IMR-90 (cell line): ENCODE measurements at regions not wholly inside any gene's neighbourhood (a gene's known extent, or its start where the extent isn't known, plus 50 kb on each side); places are given as distances from the start of the nearest gene placed in this dataset.

Source experiments
- ATAC-seq: fragments of 200-7000 bp; cut with Tn5 transposase; 2 replicates; pipeline ENCODE4 v1.9.1; 2020; ENCODE audit warnings: low read depth, mild to moderate bottlenecking, moderate library complexity
- BruUV-seq: library from RNA; stranded (reverse); fragments of 400-500 nt; replicated peaks from 2 replicates; lab custom pipeline; 2021; lab: Mats Ljungman, UMichigan
- CTCF ChIA-PET: fragments of 300-600 bp; formaldehyde crosslinking; extraction: SDS; loops from one replicate; lab custom pipeline; 2021; ENCODE audit warnings: antibody characterized with exemption; lab: Yijun Ruan, JAX
- POLR2A ChIA-PET: fragments of 300-600 bp; sonication (Branson Sonifier 250); formaldehyde crosslinking; loops from one replicate; lab custom pipeline; 2022; ENCODE audit warnings: antibody characterized with exemption; ENCODE audit not compliant: unreplicated experiment; lab: Charles Lee
- DNase-seq: peaks from one replicate; pipeline ENCODE4 v3.0.0; 2013
- H2AFZ ChIP-seq: replicated peaks from 2 replicates; pipeline ENCODE3; 2013; ENCODE audit warnings: low read length, mild to moderate bottlenecking; ENCODE audit not compliant: poor library complexity
- H2AK5ac ChIP-seq: 2 replicates; pipeline ENCODE4 v1.6.1; 2013; ENCODE audit warnings: low read depth, low read length, inconsistent platforms
- H2AK9ac ChIP-seq: replicated peaks from 2 replicates; pipeline ENCODE3; 2013; ENCODE audit warnings: mild to moderate bottlenecking, low read depth, low read length, moderate library complexity; ENCODE audit not compliant: poor library complexity
- H2BK120ac ChIP-seq: 2 replicates; pipeline ENCODE4 v1.6.1; 2013; ENCODE audit warnings: low read depth, low read length, inconsistent platforms
- H2BK15ac ChIP-seq: 3 replicates; pipeline ENCODE4 v1.6.1; 2013; ENCODE audit warnings: low read depth, low read length, inconsistent platforms
- H2BK20ac ChIP-seq: 2 replicates; pipeline ENCODE4 v1.6.1; 2013; ENCODE audit warnings: low read depth, mild to moderate bottlenecking, inconsistent platforms, low read length, moderate library complexity
- H2BK5ac ChIP-seq: 2 replicates; pipeline ENCODE4 v1.6.1; 2013; ENCODE audit warnings: mild to moderate bottlenecking, low read depth, low read length, inconsistent platforms; ENCODE audit not compliant: poor library complexity, severe bottlenecking
- H3K14ac ChIP-seq: replicated peaks from 2 replicates; pipeline ENCODE4 v1.6.1; 2013; ENCODE audit warnings: low read depth, low read length, inconsistent platforms
- H3K18ac ChIP-seq: 2 replicates; pipeline ENCODE4 v1.6.1; 2013; ENCODE audit warnings: low read depth, low read length, control low read depth
- H3K23ac ChIP-seq: 2 replicates; pipeline ENCODE4 v1.6.1; 2013; ENCODE audit warnings: low read depth, low read length, inconsistent platforms
- H3K27ac ChIP-seq: 2 replicates; pipeline ENCODE4 v1.5.1; 2013; ENCODE audit warnings: mild to moderate bottlenecking, control low read depth, low read length; ENCODE audit not compliant: insufficient read depth
- H3K27me3 ChIP-seq: 2 replicates; pipeline ENCODE4 v1.6.1; 2013; ENCODE audit warnings: low read length; ENCODE audit not compliant: control insufficient read depth, insufficient read depth
- H3K36me3 ChIP-seq: 2 replicates; pipeline ENCODE4 v1.6.1; 2013; ENCODE audit warnings: low read length, mixed read lengths; ENCODE audit not compliant: control insufficient read depth, insufficient read depth
- H3K4ac ChIP-seq: 2 replicates; pipeline ENCODE4 v1.6.1; 2013; ENCODE audit warnings: low read depth, low read length, inconsistent platforms
- H3K4me1 ChIP-seq: 2 replicates; pipeline ENCODE4 v1.6.1; 2013; ENCODE audit warnings: low read length, mixed read lengths; ENCODE audit not compliant: control insufficient read depth, insufficient read depth
- H3K4me2 ChIP-seq: 2 replicates; pipeline ENCODE4 v1.6.1; 2013; ENCODE audit warnings: low read depth, mild to moderate bottlenecking, control low read depth, low read length, moderate library complexity
- H3K4me3 ChIP-seq: 2 replicates; pipeline ENCODE4 v1.5.1; 2013; ENCODE audit warnings: low read depth, mild to moderate bottlenecking, control low read depth, low read length, moderate library complexity; ENCODE audit not compliant: insufficient read depth
- H3K56ac ChIP-seq: 2 replicates; pipeline ENCODE4 v1.6.1; 2013; ENCODE audit warnings: low read length, inconsistent platforms; ENCODE audit not compliant: insufficient read depth; ENCODE audit errors: extremely low read depth
- H3K79me1 ChIP-seq, 2 experiments: 2 replicates each; pipeline ENCODE4 v1.6.1; 2013; ENCODE audit warnings: low read length in 2 of 2, inconsistent platforms in 1 of 2, low read depth in 1 of 2
- H3K9ac ChIP-seq: 2 replicates; pipeline ENCODE4 v1.6.1; 2013; ENCODE audit warnings: low read depth, low read length, control low read depth
- H3K9me1 ChIP-seq: 2 replicates; pipeline ENCODE4 v1.6.1; 2013; ENCODE audit warnings: low read length, inconsistent platforms; ENCODE audit not compliant: insufficient read depth
- H3K9me3 ChIP-seq: 2 replicates; pipeline ENCODE4 v1.6.1; 2013; ENCODE audit warnings: low read length; ENCODE audit not compliant: control insufficient read depth, insufficient read depth
- H4K20me1 ChIP-seq: 2 replicates; pipeline ENCODE4 v1.6.1; 2013; ENCODE audit warnings: low read length, inconsistent platforms; ENCODE audit not compliant: insufficient read depth
- H4K5ac ChIP-seq: 2 replicates; pipeline ENCODE4 v1.6.1; 2013; ENCODE audit warnings: mild to moderate bottlenecking, low read depth, low read length, control low read depth
- H4K8ac ChIP-seq, 2 experiments: 2 replicates each; pipeline ENCODE4 v1.6.1; 2013; ENCODE audit warnings: low read depth in 2 of 2, low read length in 2 of 2, control low read depth in 1 of 2, inconsistent platforms in 1 of 2
- H4K91ac ChIP-seq: 2 replicates; pipeline ENCODE4 v1.6.1; 2013; ENCODE audit warnings: low read depth, low read length, inconsistent platforms; ENCODE audit not compliant: insufficient read depth
- BHLHE40 ChIP-seq: fragments of 150-350 bp; IDR thresholded peaks from 2 replicates; pipeline ENCODE4 v1.6.1; 2016; ENCODE audit warnings: mild to moderate bottlenecking, low read depth, low read length
- CEBPB ChIP-seq: IDR thresholded peaks from 2 replicates; pipeline ENCODE4 v1.6.1; 2012; ENCODE audit warnings: low read depth, low read length, improper control_type of control experiment
- CHD1 ChIP-seq: IDR thresholded peaks from 2 replicates; pipeline ENCODE4 v1.6.1; 2012; ENCODE audit warnings: low read depth, low read length, improper control_type of control experiment
- FOS ChIP-seq: fragments of 150-350 bp; IDR thresholded peaks from 2 replicates; pipeline ENCODE4 v1.6.1; 2016; ENCODE audit warnings: low read depth, low read length
- MAFK ChIP-seq: IDR thresholded peaks from 2 replicates; pipeline ENCODE4 v1.6.1; 2012; ENCODE audit warnings: low read depth, low read length, improper control_type of control experiment
- MAZ ChIP-seq: IDR thresholded peaks from 2 replicates; pipeline ENCODE4 v1.6.1; 2012; ENCODE audit warnings: low read depth, mild to moderate bottlenecking, low read length, improper control_type of control experiment, moderate library complexity, borderline replicate concordance
- MXI1 ChIP-seq: IDR thresholded peaks from 2 replicates; pipeline ENCODE4 v1.6.1; 2012; ENCODE audit warnings: low read depth, mild to moderate bottlenecking, low read length, moderate library complexity, borderline replicate concordance
- NFE2L2 ChIP-seq: fragments of 150-350 bp; IDR thresholded peaks from 2 replicates; pipeline ENCODE4 v1.6.1; 2016; ENCODE audit warnings: low read depth, mild to moderate bottlenecking, low read length
- POLR2A ChIP-seq: IDR thresholded peaks from 2 replicates; pipeline ENCODE4 v1.6.1; 2012; ENCODE audit warnings: mild to moderate bottlenecking, low read depth, low read length
- RAD21 ChIP-seq: IDR thresholded peaks from 2 replicates; pipeline ENCODE4 v1.6.1; 2012; ENCODE audit warnings: low read length, improper control_type of control experiment
- RCOR1 ChIP-seq: IDR thresholded peaks from 2 replicates; pipeline ENCODE4 v1.6.1; 2012; ENCODE audit warnings: mild to moderate bottlenecking, low read length, improper control_type of control experiment; ENCODE audit not compliant: insufficient replicate concordance
- RFX5 ChIP-seq: IDR thresholded peaks from 2 replicates; pipeline ENCODE4 v1.8.0; 2012; ENCODE audit warnings: low read depth, mild to moderate bottlenecking, low read length, moderate library complexity
- SMC3 ChIP-seq: fragments of 150-350 bp; IDR thresholded peaks from 2 replicates; pipeline ENCODE4 v1.6.1; 2016; ENCODE audit warnings: low read depth, mild to moderate bottlenecking, antibody characterized with exemption, low read length, moderate library complexity
- whole genome bisulfite sequencing, 2 experiments: methylation state at CpG; one replicate each; pipeline versions ENCODE4 v1.1.5 to v1.1.7; 2013; ENCODE audit warnings: missing lambda C conversion rate in 2 of 2; ENCODE audit not compliant: insufficient read length in 1 of 2; ENCODE audit errors: extremely low coverage in 2 of 2; 5-methylcytosine and 5-hydroxymethylcytosine counted together
- dilution Hi-C: fragments of 300-500 bp; cut with HindIII; formaldehyde crosslinking; loops from one replicate; pipeline ENCODE4 v1.14.3; 2018; ENCODE audit warnings: low sequenced_read_pairs; ENCODE audit not compliant: unreplicated experiment
- in situ Hi-C: fragments of 300-500 bp; cut with MboI; formaldehyde crosslinking; loops from 3 replicates; pipeline ENCODE4 v1.14.3; 2019; ENCODE audit warnings: low sequenced_read_pairs, inconsistent platforms, mixed read lengths
- intact Hi-C: fragments of 100-400 bp; cut with micrococcal nuclease; formaldehyde crosslinking; loops from 2 replicates; pipeline ENCODE4 v1.10.0; 2022
- TF ChIP-seq, protein P1 (sequence below): conservative IDR thresholded peaks from 2 replicates; pipeline ENCODE4 v1.5.1; 2012; ENCODE audit warnings: mild to moderate bottlenecking, low read depth, low read length, improper control_type of control experiment
- TF ChIP-seq, protein P2 (sequence below): fragments of 150-350 bp; IDR thresholded peaks from 2 replicates; pipeline ENCODE4 v1.6.1; 2016; ENCODE audit warnings: low read depth, mild to moderate bottlenecking, low read length, moderate library complexity, borderline replicate concordance
- TF ChIP-seq, protein P3 (sequence below): fragments of 150-350 bp; IDR thresholded peaks from 2 replicates; pipeline ENCODE4 v1.6.1; 2017; ENCODE audit warnings: mild to moderate bottlenecking, antibody characterized with exemption, low read length, low read depth

DNA sequence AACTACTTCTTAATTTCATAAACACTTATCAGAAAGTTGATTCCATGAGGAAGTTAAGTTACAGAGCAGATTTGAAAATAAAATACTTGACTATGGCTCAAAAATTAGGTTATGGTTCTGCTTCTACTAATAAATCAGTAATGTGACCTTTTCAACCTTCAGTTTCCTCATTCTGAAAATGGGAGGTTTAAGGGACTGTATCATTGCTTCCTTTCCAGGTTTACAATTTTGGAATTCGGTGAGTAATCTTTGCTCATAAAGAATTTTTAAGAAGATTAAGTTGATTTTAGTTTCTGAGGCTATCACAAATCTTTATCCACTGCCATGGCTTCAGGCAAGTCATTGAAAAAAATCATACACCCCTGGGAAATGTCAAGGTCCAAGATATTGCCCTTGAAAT, 1061.2 kb downstream of the DIPK2A start:
- no peak overlapping the region for H4K91ac ChIP-seq
- no peak overlapping the region for H3K4me2 ChIP-seq
- H2AFZ ChIP-seq, result no peak overlapping the region
- DNase-seq, result peak; percentile 7
- H4K20me1 ChIP-seq, result no peaks in the 10 kb centered on the region
- no peak overlapping the region for H3K4ac ChIP-seq
- no peak overlapping the region for H3K9ac ChIP-seq
- in situ Hi-C loops, result no loop called here
- H2AK5ac ChIP-seq, result no peak overlapping the region
- no peak overlapping the region for H2AK9ac ChIP-seq
- no peak overlapping the region for H4K8ac ChIP-seq
- dilution Hi-C loops, result no loop called here
- no peak overlapping the region for H2BK5ac ChIP-seq
- TF ChIP-seq, protein P1, sequence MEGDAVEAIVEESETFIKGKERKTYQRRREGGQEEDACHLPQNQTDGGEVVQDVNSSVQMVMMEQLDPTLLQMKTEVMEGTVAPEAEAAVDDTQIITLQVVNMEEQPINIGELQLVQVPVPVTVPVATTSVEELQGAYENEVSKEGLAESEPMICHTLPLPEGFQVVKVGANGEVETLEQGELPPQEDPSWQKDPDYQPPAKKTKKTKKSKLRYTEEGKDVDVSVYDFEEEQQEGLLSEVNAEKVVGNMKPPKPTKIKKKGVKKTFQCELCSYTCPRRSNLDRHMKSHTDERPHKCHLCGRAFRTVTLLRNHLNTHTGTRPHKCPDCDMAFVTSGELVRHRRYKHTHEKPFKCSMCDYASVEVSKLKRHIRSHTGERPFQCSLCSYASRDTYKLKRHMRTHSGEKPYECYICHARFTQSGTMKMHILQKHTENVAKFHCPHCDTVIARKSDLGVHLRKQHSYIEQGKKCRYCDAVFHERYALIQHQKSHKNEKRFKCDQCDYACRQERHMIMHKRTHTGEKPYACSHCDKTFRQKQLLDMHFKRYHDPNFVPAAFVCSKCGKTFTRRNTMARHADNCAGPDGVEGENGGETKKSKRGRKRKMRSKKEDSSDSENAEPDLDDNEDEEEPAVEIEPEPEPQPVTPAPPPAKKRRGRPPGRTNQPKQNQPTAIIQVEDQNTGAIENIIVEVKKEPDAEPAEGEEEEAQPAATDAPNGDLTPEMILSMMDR, result no peak
- no peak for TF ChIP-seq FOS
- no peak for TF ChIP-seq CEBPB
- no peak for TF ChIP-seq POLR2A
- TF ChIP-seq NFE2L2, result no peak
- no peak for TF ChIP-seq BHLHE40
- no peak for TF ChIP-seq CHD1
- TF ChIP-seq, protein P2, sequence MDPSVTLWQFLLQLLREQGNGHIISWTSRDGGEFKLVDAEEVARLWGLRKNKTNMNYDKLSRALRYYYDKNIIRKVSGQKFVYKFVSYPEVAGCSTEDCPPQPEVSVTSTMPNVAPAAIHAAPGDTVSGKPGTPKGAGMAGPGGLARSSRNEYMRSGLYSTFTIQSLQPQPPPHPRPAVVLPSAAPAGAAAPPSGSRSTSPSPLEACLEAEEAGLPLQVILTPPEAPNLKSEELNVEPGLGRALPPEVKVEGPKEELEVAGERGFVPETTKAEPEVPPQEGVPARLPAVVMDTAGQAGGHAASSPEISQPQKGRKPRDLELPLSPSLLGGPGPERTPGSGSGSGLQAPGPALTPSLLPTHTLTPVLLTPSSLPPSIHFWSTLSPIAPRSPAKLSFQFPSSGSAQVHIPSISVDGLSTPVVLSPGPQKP, result no peak
- TF ChIP-seq RFX5, result no peak
- no peak for TF ChIP-seq MAZ
- no peak for TF ChIP-seq RAD21
- TF ChIP-seq RCOR1, result no peak
- no peak for TF ChIP-seq MAFK
- no peak for TF ChIP-seq SMC3
- no peak for TF ChIP-seq MXI1
- TF ChIP-seq, protein P3, sequence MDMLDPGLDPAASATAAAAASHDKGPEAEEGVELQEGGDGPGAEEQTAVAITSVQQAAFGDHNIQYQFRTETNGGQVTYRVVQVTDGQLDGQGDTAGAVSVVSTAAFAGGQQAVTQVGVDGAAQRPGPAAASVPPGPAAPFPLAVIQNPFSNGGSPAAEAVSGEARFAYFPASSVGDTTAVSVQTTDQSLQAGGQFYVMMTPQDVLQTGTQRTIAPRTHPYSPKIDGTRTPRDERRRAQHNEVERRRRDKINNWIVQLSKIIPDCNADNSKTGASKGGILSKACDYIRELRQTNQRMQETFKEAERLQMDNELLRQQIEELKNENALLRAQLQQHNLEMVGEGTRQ, result no peak
- no TSS peak for BruUV-seq
- no peaks in the 10 kb centered on the region for H3K4me1 ChIP-seq
- no peak overlapping the region for H3K23ac ChIP-seq
- H3K79me1 ChIP-seq, result no peaks in the 10 kb centered on the region
- intact Hi-C loops, result no loop called here
- H3K18ac ChIP-seq, result no peak overlapping the region
- H2BK15ac ChIP-seq, result no peak overlapping the region
- no CpG with 5 or more reads among the region's 1 CpG for WGBS, 2 experiments
- no peak overlapping the region for H3K14ac ChIP-seq
- no peaks in the 10 kb centered on the region for H3K9me3 ChIP-seq
- no peaks in the 10 kb centered on the region for H3K36me3 ChIP-seq
- no peak overlapping the region for H2BK120ac ChIP-seq
- no peaks in the 10 kb centered on the region for H3K9me1 ChIP-seq
- H2BK20ac ChIP-seq, result no peak overlapping the region
- POLR2A ChIA-PET, result no interaction called here
- ATAC-seq, result no peak
- no peak overlapping the region for H4K5ac ChIP-seq
- H3K4me3 ChIP-seq, result no peak overlapping the region
- no peaks in the 10 kb centered on the region for H3K27me3 ChIP-seq
- CTCF ChIA-PET, result no interaction called here
- H3K27ac ChIP-seq, result no peak overlapping the region
- no peak overlapping the region for H3K56ac ChIP-seq
